Panc1 (cell line): ENCODE measurements at regions not wholly inside any gene's neighbourhood (a gene's known extent, or its start where the extent isn't known, plus 50 kb on each side); places are given as distances from the start of the nearest gene placed in this dataset.

Experiments used
- ATAC-seq: fragments of 200-7000 bp; cut with Tn5 transposase; 2 replicates; pipeline ENCODE4 v1.9.1; 2020; ENCODE audit warnings: mild to moderate bottlenecking, moderate library complexity
- BruUV-seq: library from RNA; stranded (reverse); fragments of 400-500 nt; replicated peaks from 2 replicates; lab custom pipeline; 2021; lab: Mats Ljungman, UMichigan
- CTCF ChIA-PET: fragments of 300-600 bp; sonication (Branson Sonifier 250); formaldehyde crosslinking; loops from one replicate; lab custom pipeline; 2022; ENCODE audit warnings: antibody characterized with exemption; lab: Charles Lee
- POLR2A ChIA-PET: fragments of 300-600 bp; sonication (Branson Sonifier 250); formaldehyde crosslinking; loops from one replicate; lab custom pipeline; 2022; ENCODE audit warnings: antibody characterized with exemption; lab: Charles Lee
- DNase-seq: peaks from one replicate; pipeline ENCODE4 v3.0.0-alpha.2; 2010; ENCODE audit warnings: low read depth, low spot score
- H3K27ac ChIP-seq: 2 replicates; pipeline ENCODE4 v1.5.1; 2011; ENCODE audit warnings: mild to moderate bottlenecking, low read length, inconsistent platforms
- H3K27me3 ChIP-seq: fragments of 200-500 bp; sonication (Bioruptor generic); 2 replicates; pipeline ENCODE4 v1.6.0; 2014; ENCODE audit warnings: low read length, inconsistent platforms; ENCODE audit not compliant: control insufficient read depth, insufficient read depth
- H3K36me3 ChIP-seq: fragments of 200-500 bp; sonication (Bioruptor generic); 2 replicates; pipeline ENCODE4 v1.5.1; 2014; ENCODE audit warnings: inconsistent platforms, mild to moderate bottlenecking, low read length, moderate library complexity; ENCODE audit not compliant: control insufficient read depth, insufficient read depth
- H3K4me1 ChIP-seq: 2 replicates; pipeline ENCODE4 v1.5.1; 2011; ENCODE audit warnings: inconsistent platforms, mild to moderate bottlenecking, low read length, moderate library complexity; ENCODE audit not compliant: control insufficient read depth, insufficient read depth
- H3K4me3 ChIP-seq, 2 experiments: 2 replicates each; pipeline ENCODE4 v1.5.1; 2011 to 2012; ENCODE audit warnings: low read depth in 2 of 2, low read length in 2 of 2, mild to moderate bottlenecking in 2 of 2, inconsistent platforms in 1 of 2, moderate library complexity in 1 of 2
- H3K9me3 ChIP-seq: fragments of 200-500 bp; sonication (Bioruptor generic); 2 replicates; pipeline ENCODE4 v1.5.1; 2014; ENCODE audit warnings: low read depth, mild to moderate bottlenecking, inconsistent platforms, low read length, moderate library complexity; ENCODE audit not compliant: control insufficient read depth, insufficient read depth
- POLR2AphosphoS5 ChIP-seq: IDR thresholded peaks from 2 replicates; pipeline ENCODE4 v1.6.1; 2012; ENCODE audit warnings: mild to moderate bottlenecking, low read depth, low read length, moderate library complexity
- REST ChIP-seq, 2 experiments: IDR thresholded peaks; 2 replicates each; pipeline ENCODE4 v1.6.1; 2011 to 2012; ENCODE audit warnings: low read depth in 2 of 2, control low read depth in 1 of 2, low read length in 1 of 2, mild to moderate bottlenecking in 1 of 2, moderate library complexity in 1 of 2; ENCODE audit not compliant: insufficient read depth in 1 of 2
- SIN3A ChIP-seq: IDR thresholded peaks from 2 replicates; pipeline ENCODE4 v1.6.1; 2012; ENCODE audit warnings: low read depth, mild to moderate bottlenecking, low read length, moderate library complexity, borderline replicate concordance; ENCODE audit not compliant: insufficient read depth
- TCF7L2 ChIP-seq: IDR thresholded peaks from 2 replicates; pipeline ENCODE4 v1.6.1; 2011; ENCODE audit warnings: mild to moderate bottlenecking, low read depth, low read length, inconsistent platforms
- in situ Hi-C: cut with HindIII; loops from 2 replicates; pipeline ENCODE4 v1.10.0; 2016; ENCODE audit warnings: low sequenced_read_pairs, low pct_unique_long_range_greater_than_20kb
- intact Hi-C: fragments of 100-400 bp; cut with micrococcal nuclease; formaldehyde crosslinking; loops from one replicate; pipeline ENCODE4 v1.10.0; 2022; ENCODE audit not compliant: unreplicated experiment
- TF ChIP-seq, protein P1 (sequence below): fragments of 450-650 bp; IDR thresholded peaks from 2 replicates; pipeline ENCODE4 v1.5.1; 2017; ENCODE audit warnings: mild to moderate bottlenecking

DNA sequence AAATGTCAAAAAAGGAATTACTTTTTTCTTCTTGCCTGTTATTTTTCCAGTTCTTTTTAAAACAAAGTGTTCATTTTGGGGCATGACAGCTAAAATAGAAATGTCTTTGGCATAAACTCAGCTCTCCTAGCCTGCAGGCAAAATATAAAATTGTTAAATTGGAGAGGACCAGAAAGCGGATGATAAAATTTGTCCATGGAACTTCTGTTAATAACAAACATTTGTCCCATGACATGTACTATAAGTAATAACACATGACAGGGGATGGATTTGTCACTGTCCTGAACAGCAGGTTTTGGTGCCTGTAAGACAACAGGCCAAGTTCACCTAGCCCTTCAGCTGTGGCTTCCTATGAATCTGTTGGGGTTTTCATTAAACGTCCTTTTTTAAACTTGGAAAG, 184.0 kb upstream of the TTC29 start:
- H3K9me3 ChIP-seq = no peaks in the 10 kb centered on the region
- ATAC-seq (no peak), DNase-seq (no peak)
- BruUV-seq = no TSS peak
- no peak overlapping the region for H3K4me3 ChIP-seq
- H3K27ac ChIP-seq = no peak overlapping the region
- in situ Hi-C loops = no loop called here
- H3K27me3 ChIP-seq = no peaks in the 10 kb centered on the region
- H3K4me1 ChIP-seq = no peaks in the 10 kb centered on the region
- H3K36me3 ChIP-seq = no peaks in the 10 kb centered on the region
- TF ChIP-seq, protein P1, sequence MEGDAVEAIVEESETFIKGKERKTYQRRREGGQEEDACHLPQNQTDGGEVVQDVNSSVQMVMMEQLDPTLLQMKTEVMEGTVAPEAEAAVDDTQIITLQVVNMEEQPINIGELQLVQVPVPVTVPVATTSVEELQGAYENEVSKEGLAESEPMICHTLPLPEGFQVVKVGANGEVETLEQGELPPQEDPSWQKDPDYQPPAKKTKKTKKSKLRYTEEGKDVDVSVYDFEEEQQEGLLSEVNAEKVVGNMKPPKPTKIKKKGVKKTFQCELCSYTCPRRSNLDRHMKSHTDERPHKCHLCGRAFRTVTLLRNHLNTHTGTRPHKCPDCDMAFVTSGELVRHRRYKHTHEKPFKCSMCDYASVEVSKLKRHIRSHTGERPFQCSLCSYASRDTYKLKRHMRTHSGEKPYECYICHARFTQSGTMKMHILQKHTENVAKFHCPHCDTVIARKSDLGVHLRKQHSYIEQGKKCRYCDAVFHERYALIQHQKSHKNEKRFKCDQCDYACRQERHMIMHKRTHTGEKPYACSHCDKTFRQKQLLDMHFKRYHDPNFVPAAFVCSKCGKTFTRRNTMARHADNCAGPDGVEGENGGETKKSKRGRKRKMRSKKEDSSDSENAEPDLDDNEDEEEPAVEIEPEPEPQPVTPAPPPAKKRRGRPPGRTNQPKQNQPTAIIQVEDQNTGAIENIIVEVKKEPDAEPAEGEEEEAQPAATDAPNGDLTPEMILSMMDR = no peak
- no peak for TF ChIP-seq SIN3A
- TF ChIP-seq TCF7L2 = no peak
- TF ChIP-seq POLR2AphosphoS5 = no peak
- no peak for TF ChIP-seq REST (IDR thresholded peaks at IDR 0.05; ENCODE audit: insufficient read depth in 1 of 2, low read depth in 2 of 2, low read length in 1 of 2)
- ChIA-PET POLR2A (no interaction called here), CTCF (no interaction called here)
- intact Hi-C loops = no loop called here

DNA sequence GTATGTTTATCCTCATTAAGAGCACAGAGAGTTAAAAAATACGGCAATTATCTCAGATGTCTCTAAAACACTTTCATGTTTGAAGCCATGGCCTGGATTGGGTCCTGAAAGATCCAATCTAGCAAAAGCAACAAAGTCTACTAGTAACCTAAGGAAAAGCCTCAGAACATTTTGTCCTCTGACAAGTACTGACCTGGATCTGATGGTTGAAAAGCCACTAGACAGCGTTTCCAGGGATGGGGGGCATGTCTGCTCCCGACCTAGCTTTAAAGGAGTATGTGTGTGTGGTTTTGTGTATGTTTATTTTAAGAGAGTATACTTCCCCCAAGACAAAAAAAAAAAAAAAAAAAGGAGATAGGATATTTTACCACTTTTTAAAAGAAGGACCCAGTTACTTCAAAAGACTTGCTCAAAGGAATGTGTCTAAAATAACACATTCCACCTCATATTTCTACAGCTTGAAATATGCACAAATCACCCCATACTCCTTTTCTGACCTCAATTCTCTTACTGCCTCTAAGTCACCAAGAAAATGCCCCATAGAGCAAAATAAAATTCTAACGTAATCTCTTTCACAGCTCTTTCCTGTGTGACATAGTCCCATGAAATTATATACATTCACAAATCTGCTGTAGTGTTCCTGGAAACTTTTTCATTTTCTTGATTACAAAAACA, 189.0 kb upstream of the TTC29 start:
- no peak overlapping the region for H3K4me3 ChIP-seq
- no peaks in the 10 kb centered on the region for H3K27me3 ChIP-seq
- H3K36me3 ChIP-seq = no peaks in the 10 kb centered on the region
- H3K9me3 ChIP-seq = no peaks in the 10 kb centered on the region
- no TSS peak for BruUV-seq
- in situ Hi-C loops (no loop called here), intact Hi-C loops (no loop called here)
- TF ChIP-seq POLR2AphosphoS5 = no peak
- TF ChIP-seq, protein P1 = no peak
- no peak for TF ChIP-seq SIN3A
- TF ChIP-seq TCF7L2 = no peak
- H3K27ac ChIP-seq = no peak overlapping the region
- H3K4me1 ChIP-seq = no peaks in the 10 kb centered on the region
- no peak for ATAC-seq
- no peak for DNase-seq
- ChIA-PET CTCF (no interaction called here), POLR2A (no interaction called here)
